ENCODE measurements at regions not wholly inside any gene's neighbourhood (a gene's known extent, or its start where the extent isn't known, plus 50 kb on each side); places are given as distances from the start of the nearest gene placed in this dataset.

DNA sequence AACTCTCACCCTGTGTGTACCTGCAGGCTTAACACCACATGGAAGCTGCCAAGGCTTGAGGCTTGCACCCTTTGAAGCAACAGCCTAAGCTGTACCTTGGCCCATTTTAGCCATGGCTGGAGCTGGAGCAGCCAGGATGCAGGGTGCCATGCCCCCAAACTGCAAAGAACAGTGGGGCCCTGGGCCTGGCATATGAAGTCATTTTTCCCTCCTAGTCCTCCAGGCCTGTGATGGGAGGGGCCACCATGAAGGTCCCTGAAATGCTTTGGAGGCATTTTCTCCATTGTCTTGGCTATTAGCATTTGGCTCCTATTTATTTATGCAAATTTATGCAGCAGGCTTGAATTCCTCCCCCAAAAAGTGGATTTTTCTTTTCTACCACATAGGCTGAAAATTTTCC lies 238.4 kb downstream of the CDCA7 start:
- DNase-seq, result no peak

- DNase-seq, result no peak
Observed at GRCh38 chr2:173596244-173596643, 241.6 kb downstream of the CDCA7 start.

DNA sequence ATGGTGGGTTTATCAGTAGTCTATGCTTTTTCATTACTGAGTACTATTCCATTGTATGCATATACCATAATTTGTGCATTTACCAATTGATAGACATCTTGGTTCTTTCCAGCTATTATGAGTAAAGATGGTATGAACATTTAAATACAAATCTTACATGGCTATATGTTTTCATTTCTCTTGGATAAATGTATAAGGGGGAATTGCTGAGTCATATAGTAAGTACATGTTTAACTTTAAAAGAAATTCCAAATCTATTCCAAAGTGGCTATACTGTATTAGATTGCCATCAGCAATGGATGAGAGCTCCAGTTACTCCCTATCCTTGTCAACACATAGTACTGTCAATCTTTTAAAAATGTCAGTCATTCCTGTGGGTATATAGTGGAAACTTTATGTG lies 243.9 kb downstream of the CDCA7 start:
- DNase-seq, result no peak

DNA sequence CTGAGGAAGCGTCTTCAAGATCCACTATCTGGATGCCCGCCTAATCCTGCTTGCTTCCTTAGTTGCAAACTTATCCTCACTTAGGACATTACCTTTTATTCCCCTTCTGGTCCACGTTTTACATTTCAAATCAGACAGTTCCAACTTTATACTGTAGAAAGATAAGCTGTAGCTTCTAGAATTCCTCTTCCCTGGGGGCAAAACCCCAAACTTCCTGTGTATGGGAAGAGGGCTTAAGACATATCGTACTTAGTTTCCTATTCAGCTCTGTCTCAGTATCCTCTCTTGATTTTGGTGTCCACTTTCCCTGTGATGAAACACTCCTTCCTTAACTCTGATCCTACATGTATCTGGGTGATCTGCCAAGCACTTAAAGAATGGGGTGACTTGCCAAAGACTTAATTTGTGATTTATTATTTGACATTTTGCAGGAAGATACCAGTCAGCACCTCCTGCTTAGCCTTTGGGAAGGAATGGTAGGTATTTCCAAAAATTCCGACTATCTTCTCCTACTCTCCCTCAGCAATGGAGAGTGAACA lies 245.2 kb downstream of the CDCA7 start:
- DNase-seq, result peak; percentile 4

DNA sequence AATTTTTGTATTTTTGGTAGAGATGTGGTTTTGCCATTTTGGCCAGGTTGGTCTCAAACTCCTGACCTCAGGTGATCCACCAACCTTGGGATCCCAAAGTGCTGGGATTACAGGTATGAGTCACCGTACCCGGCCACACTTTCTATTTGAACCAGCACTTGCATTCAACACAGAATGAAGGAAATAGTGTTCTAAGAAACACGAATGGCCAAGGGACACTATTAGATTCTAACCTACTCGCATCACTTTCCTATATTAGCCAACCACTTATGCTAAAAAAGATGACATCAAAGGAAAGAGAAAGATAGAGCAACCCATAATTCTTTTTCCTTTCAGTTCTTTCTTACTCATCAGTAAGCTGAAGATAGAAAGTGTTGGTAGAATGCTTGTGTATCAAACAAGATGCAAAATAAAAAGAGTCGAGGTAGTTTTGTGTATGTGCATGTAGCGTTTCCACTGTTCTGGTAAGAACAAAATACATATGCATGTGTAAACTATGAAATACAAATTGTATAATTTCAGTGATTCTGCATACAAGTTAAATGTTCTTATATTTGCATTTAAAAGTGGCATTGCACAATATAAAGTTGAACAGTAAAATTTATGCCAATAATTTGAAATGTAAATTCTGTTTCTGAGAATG lies 247.6 kb downstream of the CDCA7 start:
- no peak for DNase-seq

GRCh38 chr2:173605994-173606393 lies 251.3 kb downstream of the CDCA7 start:
- DNase-seq, result no peak

- DNase-seq, result no peak
Observed at GRCh38 chr2:173606619-173607248, 252.1 kb downstream of the CDCA7 start.

GRCh38 chr2:173607606-173608311 lies 253.1 kb downstream of the CDCA7 start:
- no peak for DNase-seq

DNA sequence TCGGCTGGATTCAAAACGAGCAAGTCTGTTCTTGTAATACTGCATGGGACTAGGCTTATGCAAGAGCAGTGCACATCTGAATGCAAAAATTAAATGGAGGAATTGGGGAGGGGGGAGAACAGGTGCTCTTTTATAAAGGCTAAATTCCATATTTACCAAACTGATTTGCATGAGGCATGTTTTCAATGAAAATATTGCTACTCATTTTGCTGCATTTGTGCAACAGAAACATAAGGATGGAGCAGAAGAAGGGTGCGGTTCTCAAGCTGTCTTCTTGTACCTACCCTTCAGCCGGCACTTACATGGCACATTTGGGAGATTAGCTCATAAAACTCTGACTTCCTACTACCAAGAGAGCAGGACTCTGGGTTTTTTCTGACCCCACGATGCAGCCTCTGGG lies 256.4 kb downstream of the CDCA7 start:
- DNase-seq, result no peak

- no peak for DNase-seq
Observed at GRCh38 chr2:173612354-173612753, 257.7 kb downstream of the CDCA7 start.

DNA sequence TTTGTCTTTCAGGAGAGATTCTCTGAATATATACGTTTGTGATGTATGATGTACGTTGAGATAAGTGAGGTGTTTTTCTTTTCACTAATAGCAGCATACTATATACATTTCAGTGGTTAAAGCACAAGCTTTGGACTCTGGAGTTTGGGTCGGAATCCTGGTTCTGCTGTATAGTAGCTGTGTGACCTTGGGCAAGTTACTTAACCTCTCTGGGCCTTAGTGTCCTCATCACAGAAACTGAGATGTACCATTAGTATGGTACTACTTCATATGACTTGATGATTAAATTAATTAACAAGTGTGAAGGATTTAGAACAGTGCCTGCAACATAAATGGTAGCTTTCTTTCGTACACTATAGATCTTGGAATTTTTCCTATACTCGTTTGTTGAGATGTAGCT lies 258.7 kb downstream of the CDCA7 start:
- no peak for DNase-seq

DNA sequence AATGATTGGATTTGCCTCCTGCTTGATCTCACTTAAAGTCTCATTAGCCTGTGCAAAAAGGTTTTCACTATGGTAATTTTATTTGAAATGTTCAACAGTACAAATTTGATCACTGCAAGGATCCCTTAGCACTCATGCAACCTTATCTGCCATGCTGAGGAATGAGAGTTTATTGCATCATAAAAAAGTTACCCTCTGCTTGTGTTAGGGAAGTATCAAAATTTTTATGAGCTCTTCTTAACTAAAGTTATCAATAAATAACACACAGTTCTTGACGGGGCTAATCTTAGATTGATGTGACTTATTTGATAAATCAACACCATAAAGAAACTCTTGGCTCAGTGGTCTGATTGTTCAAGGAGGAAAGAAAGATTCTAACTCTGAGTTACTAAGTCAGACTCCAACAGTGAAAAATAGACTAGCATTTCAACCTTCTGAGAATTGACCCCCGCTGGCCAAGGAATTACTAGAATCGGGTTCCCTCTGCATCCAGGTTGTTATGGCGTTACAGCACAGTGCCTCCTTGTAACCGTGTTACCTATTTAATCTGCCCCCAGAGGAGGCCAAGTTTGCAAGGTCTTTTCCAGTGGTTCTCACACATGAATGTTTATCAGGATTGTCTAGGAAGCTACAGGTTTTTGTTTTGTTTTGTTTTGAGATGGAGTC lies 259.7 kb downstream of the CDCA7 start:
- DNase-seq, result no peak

DNA sequence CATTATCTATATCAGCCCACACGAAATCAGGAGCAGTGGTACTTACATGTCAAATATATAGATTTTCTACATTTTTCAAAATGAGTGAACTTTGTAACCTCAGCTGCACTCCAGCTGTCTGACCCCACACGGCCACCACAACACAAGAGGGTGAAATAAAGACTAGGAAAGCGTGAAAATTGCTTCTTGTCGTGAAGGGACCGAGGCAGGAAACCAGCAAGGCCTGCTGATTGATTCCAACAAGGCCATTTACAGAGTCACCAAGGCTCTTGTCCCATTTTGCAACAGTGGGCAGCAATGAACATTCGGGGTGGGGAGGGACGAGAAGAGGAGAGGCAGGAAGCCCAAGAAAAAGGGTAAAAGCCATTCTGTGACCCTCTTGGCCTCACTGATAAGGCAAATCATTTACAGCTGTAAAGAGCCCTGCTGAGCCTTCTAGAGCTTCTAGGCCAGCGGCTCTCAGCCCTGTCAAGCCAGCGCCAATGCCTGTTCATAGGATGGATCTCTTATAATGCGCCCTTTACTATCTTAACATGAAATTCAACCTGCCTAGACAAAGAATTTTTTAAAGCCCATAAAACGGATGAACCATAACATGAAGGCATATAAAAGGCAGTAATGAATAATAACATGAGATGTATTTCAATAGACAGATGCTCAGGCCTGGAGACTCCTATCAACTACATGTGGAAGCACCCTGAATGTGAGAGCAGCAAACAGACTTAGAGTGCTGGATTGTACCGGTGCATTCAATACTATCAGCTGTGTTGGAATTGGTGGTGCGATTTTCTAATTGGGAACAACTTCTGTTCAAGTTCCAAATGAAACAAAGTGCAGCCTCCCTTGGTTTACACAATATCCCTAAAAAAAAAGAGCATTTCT lies 269.0 kb downstream of the CDCA7 start:
- DNase-seq, result no peak

GRCh38 chr2:173625315-173625714 lies 270.6 kb downstream of the CDCA7 start:
- DNase-seq, result no peak

DNA sequence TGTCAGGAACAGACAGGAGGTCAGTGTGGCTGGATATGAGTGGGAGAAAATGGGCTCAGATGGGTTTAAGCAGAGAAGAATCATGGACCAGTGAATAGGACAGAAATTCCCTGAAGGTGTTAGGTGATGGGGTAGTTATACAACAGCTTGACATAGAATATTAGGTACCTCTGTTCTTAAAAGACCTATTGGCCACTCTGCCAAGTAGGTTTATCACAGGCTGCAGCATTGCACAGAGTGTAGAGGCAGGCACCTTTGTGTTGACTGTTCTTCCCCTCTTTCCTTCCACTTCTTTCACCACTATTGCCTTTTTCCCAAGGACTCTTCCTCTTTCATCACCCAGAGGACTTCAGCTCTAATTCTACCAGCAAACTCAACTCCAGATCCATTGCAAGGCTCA lies 274.4 kb downstream of the CDCA7 start:
- no peak for DNase-seq

DNA sequence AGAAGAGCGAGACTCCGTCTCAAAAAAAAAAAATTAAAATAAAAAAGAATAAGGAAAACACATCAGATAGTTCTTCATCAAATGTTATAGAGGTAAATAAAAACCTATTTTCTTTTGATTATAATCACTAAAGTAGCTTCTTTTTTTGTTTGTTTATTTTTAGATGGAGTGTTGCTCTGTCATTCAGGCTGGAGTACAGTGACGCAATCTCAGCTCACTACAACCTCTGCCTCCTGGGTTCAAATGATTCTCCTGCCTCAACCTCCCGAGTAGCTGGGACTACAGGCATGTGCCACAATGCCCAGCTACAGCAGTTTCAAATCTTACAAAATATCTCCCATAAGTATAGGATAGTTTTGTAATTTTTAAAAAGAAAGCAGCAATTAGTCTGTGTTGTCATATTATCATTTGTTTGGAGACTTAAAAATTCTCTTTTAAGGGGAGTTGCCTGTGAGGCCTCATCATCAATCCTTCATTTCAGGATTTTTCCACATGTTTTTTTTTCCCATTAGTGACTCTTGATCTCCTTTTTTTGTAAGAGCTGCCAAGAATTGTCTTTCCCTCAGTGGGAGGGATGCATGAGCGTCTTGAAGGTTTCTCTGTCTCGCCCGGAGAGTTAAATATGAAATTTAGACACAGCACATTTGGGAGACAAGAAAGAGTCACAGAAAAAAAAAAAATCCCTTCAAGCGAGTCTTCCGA lies 275.9 kb downstream of the CDCA7 start:
- no peak for DNase-seq

GRCh38 chr2:173631127-173631460 lies 276.4 kb downstream of the CDCA7 start:
- peak; percentile 43 for DNase-seq

GRCh38 chr2:173644146-173644545 lies 289.5 kb downstream of the CDCA7 start:
- DNase-seq, result peak; percentile 58

DNA sequence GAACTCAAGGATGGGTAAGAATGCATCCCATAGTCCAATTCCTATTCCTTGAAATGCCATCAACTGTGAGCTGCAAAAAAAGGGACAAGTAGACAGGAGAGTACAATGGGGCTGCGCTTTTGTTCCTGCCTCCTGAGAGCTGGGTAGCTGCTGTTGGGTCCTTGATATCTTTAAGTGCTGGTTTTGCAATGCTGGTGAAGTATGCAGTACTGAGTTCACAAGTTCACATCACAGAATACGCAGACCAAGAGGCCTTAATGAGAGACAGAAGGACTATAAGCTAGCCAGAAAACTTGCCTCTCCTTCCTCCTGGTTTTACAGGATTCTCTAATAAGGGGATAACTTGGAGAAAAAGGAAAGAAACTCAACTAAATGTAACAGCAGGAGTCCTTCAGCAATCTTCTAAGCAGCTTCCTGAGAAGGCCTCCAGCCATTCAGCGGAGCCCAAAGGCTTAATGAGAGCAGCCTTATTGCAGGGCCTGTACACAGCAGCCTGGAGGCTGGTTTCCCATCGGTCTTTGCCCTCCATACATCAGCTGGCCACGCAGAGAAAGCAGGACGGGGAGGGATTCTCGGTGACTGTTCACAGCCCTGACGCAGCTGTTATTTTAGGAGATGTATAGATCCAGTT lies 293.1 kb downstream of the CDCA7 start:
- DNase-seq, result no peak

GRCh38 chr2:173648816-173649215 lies 294.1 kb downstream of the CDCA7 start:
- no peak for DNase-seq

- no peak for DNase-seq
Observed at GRCh38 chr2:173649527-173650219, 295.0 kb downstream of the CDCA7 start.

Data from EL (cell line).